K562 (cell line): ENCODE measurements at regions not wholly inside any gene's neighbourhood (a gene's known extent, or its start where the extent isn't known, plus 50 kb on each side); places are given as distances from the start of the nearest gene placed in this dataset.

Experiments used
- ATAC-seq: fragments of 200-7000 bp; cut with Tn5 transposase; 3 replicates; pipeline ENCODE4 v1.9.1; 2020; ENCODE audit warnings: moderate library complexity
- BruUV-seq: library from RNA; stranded (reverse); fragments of 400-500 nt; replicated peaks from 2 replicates; lab custom pipeline; 2021; lab: Mats Ljungman, UMichigan
- CTCF ChIA-PET: fragments of 300-600 bp; formaldehyde crosslinking; extraction: SDS; loops from one replicate; lab custom pipeline; 2021; ENCODE audit warnings: low intra/inter-chr PET ratio; lab: Yijun Ruan, JAX
- POLR2A ChIA-PET: fragments of 300-600, 350-650 bp; sonication (Branson Sonifier 250); formaldehyde crosslinking; extraction: SDS; loops from one replicate; lab custom pipeline; 2021; ENCODE audit warnings: antibody characterized with exemption, inconsistent platforms; lab: Yijun Ruan, JAX
- DNase-seq, 4 experiments: peaks; one replicate each; pipeline versions ENCODE4 v3.0.0 to v3.0.0-alpha.2; 2011 to 2018; ENCODE audit warnings: low spot score in 3 of 4, mixed read lengths in 3 of 4; ENCODE audit errors: extremely low read depth in 1 of 4
- FAIRE-seq: peaks from 2 replicates; lab custom pipeline; 2011; peaks lifted over from hg19 to GRCh38; lab: Jason Lieb, UNC
- H2AFZ ChIP-seq: 2 replicates; pipeline ENCODE4 v1.6.0; 2011; ENCODE audit warnings: low read depth, low read length, control low read depth, inconsistent platforms
- H3K27ac ChIP-seq: fragments of 200-600 bp; 3 replicates; pipeline ENCODE4 v1.8.0; 2011; ENCODE audit warnings: low read depth, mild to moderate bottlenecking, control low read depth, inconsistent platforms, low read length, moderate library complexity, mixed read lengths; ENCODE audit errors: extremely low read depth
- H3K27me3 ChIP-seq, 2 experiments: fragments of 300-600 bp in 1 of 2; 2 replicates in 1 of 2; 3 replicates in 1 of 2; pipeline versions ENCODE4 v1.6.0 to v1.8.0; 2011; ENCODE audit warnings: inconsistent platforms in 2 of 2, low read length in 2 of 2, mild to moderate bottlenecking in 1 of 2, mixed read lengths in 1 of 2, moderate library complexity in 1 of 2; ENCODE audit not compliant: control insufficient read depth in 2 of 2, insufficient read depth in 2 of 2
- H3K36me3 ChIP-seq: fragments of 300-600 bp; 3 replicates; pipeline ENCODE4 v1.8.0; 2011; ENCODE audit warnings: mild to moderate bottlenecking, low read length, inconsistent platforms; ENCODE audit not compliant: control insufficient read depth, insufficient read depth
- H3K4me1 ChIP-seq, 2 experiments: fragments of 200-600 bp in 1 of 2; replicated peaks in 1 of 2; 2 replicates in 1 of 2; 3 replicates in 1 of 2; pipeline versions ENCODE4 v1.5.1 to v1.8.0; 2011; ENCODE audit warnings: inconsistent platforms in 2 of 2, low read length in 2 of 2, mild to moderate bottlenecking in 1 of 2, mixed read lengths in 1 of 2, moderate library complexity in 1 of 2; ENCODE audit not compliant: control insufficient read depth in 2 of 2, insufficient read depth in 2 of 2
- H3K4me2 ChIP-seq: 2 replicates; pipeline ENCODE4 v1.6.1; 2011; ENCODE audit warnings: low read length, control low read depth, inconsistent platforms, mixed read lengths; ENCODE audit not compliant: insufficient read depth
- H3K4me3 ChIP-seq: fragments of 200-600 bp; sonication (generic), shearing (Covaris generic); 2 replicates; pipeline ENCODE4 v1.5.1; 2016; ENCODE audit warnings: control low read depth, inconsistent platforms
- H3K79me2 ChIP-seq: fragments of 200-600 bp; 3 replicates; pipeline ENCODE4 v1.8.0; 2011; ENCODE audit warnings: low read length, inconsistent platforms; ENCODE audit not compliant: control insufficient read depth, insufficient read depth
- H3K9ac ChIP-seq, 2 experiments: 2 replicates each; pipeline versions ENCODE4 v1.6.0 to v1.6.1; 2011; ENCODE audit warnings: low read depth in 2 of 2, low read length in 2 of 2, control low read depth in 1 of 2, inconsistent platforms in 1 of 2, mild to moderate bottlenecking in 1 of 2, mixed read lengths in 1 of 2; ENCODE audit not compliant: insufficient read depth in 1 of 2
- H3K9me1 ChIP-seq: one replicate; pipeline ENCODE4 v1.6.0; 2011; ENCODE audit warnings: inconsistent platforms, mild to moderate bottlenecking, low read length, moderate library complexity; ENCODE audit not compliant: control insufficient read depth, insufficient read depth
- H3K9me3 ChIP-seq: replicated peaks from 2 replicates; pipeline ENCODE4 v1.5.1; 2011; ENCODE audit warnings: low read depth, low read length, inconsistent platforms; ENCODE audit not compliant: control insufficient read depth, insufficient read depth
- H4K20me1 ChIP-seq: replicated peaks from 2 replicates; pipeline ENCODE4 v1.6.1; 2011; ENCODE audit warnings: low read length, inconsistent platforms, mixed read lengths; ENCODE audit not compliant: control insufficient read depth, insufficient read depth
- CBFA2T2 ChIP-seq: fragments of 450-650 bp; conservative IDR thresholded peaks from 2 replicates; pipeline ENCODE4 v1.6.1; 2017; ENCODE audit warnings: mild to moderate bottlenecking
- CGGBP1 ChIP-seq: fragments of 250-450 bp; sonication (Bioruptor Pico); IDR thresholded peaks from 2 replicates; pipeline ENCODE4 v1.9.0; 2021; ENCODE audit warnings: mild to moderate bottlenecking
- CHD1 ChIP-seq: fragments of 200-600 bp; sonication (generic); IDR thresholded peaks from one replicate; pipeline ENCODE4 v1.6.1; 2012; ENCODE audit warnings: mild to moderate bottlenecking, moderate library complexity, low read length, inconsistent platforms
- CSDE1 ChIP-seq, 2 experiments: fragments of 450-650 bp; IDR thresholded peaks; 2 replicates each; pipeline ENCODE4 v1.6.1; 2016; ENCODE audit warnings: mild to moderate bottlenecking in 1 of 2
- E2F3 ChIP-seq: fragments of 250-450 bp; sonication (Bioruptor Pico); IDR thresholded peaks from 2 replicates; pipeline ENCODE4 v1.4.0; 2020; ENCODE audit warnings: mild to moderate bottlenecking
- ETV5 ChIP-seq: sonication (generic); formaldehyde crosslinking; IDR thresholded peaks from 2 replicates; pipeline ENCODE4 v1.4.0; 2020; ENCODE audit warnings: low read depth, mild to moderate bottlenecking, missing genetic modification reagents
- HSF4 ChIP-seq: fragments of 250-450 bp; sonication (Bioruptor Pico); IDR thresholded peaks from 2 replicates; pipeline ENCODE4 v2.1.2; 2022; ENCODE audit warnings: mild to moderate bottlenecking, moderate library complexity, borderline replicate concordance
- LEF1 ChIP-seq: fragments of 450-650 bp; IDR thresholded peaks from 2 replicates; pipeline ENCODE4 v1.6.1; 2016; ENCODE audit warnings: mild to moderate bottlenecking
- MXI1 ChIP-seq: IDR thresholded peaks from 2 replicates; pipeline ENCODE4 v1.6.1; 2011; ENCODE audit warnings: low read depth, mild to moderate bottlenecking, improper control_type of control experiment, low read length
- POLR3G ChIP-seq: IDR thresholded peaks from 2 replicates; pipeline ENCODE4 v1.6.1; 2011; ENCODE audit not compliant: insufficient read length, insufficient replicate concordance; ENCODE audit errors: extremely low read depth
- PTTG1 ChIP-seq: fragments of 450-650 bp; IDR thresholded peaks from 2 replicates; pipeline ENCODE4 v1.6.1; 2016; ENCODE audit warnings: low read depth, mild to moderate bottlenecking, missing genetic modification characterization, missing compliant biosample characterization
- SAFB2 ChIP-seq: fragments of 200-400 bp; formaldehyde crosslinking; IDR thresholded peaks from 2 replicates; pipeline ENCODE4 v1.6.1; 2018; ENCODE audit warnings: borderline replicate concordance, low read length, low read depth, moderate library complexity; ENCODE audit not compliant: severe bottlenecking
- SREBF1 ChIP-seq: fragments of 150-350 bp; IDR thresholded peaks from 2 replicates; pipeline ENCODE4 v1.6.1; 2014; ENCODE audit warnings: antibody characterized with exemption, low read depth, low read length, borderline replicate concordance
- ZC3H11A ChIP-seq: IDR thresholded peaks from 2 replicates; pipeline ENCODE4 v1.6.1; 2012; ENCODE audit warnings: low read depth, low read length, improper control_type of control experiment
- ZNF347 ChIP-seq: fragments of 450-650 bp; formaldehyde crosslinking; IDR thresholded peaks from 2 replicates; pipeline ENCODE4 v1.4.0; 2020; ENCODE audit warnings: low read depth, mild to moderate bottlenecking, moderate library complexity
- ZNF384 ChIP-seq: IDR thresholded peaks from 2 replicates; pipeline ENCODE4 v1.6.1; 2012; ENCODE audit warnings: low read depth, low read length, improper control_type of control experiment
- WGBS: fragments of 100-300 bp; shearing (Covaris generic); methylation state at CpG from one replicate; pipeline ENCODE4 v1.1.6; 2016; ENCODE audit warnings: low coverage, mixed read lengths; ENCODE audit not compliant: insufficient coverage; ENCODE audit errors: missing lambda C conversion rate; 5-methylcytosine and 5-hydroxymethylcytosine counted together
- in situ Hi-C: fragments of 300-500 bp; cut with MboI; formaldehyde crosslinking; loops from 4 replicates; pipeline ENCODE4 v1.15.0; 2018; ENCODE audit warnings: inconsistent platforms, mixed read lengths
- intact Hi-C: fragments of 100-400 bp; cut with micrococcal nuclease; formaldehyde crosslinking; loops from 2 replicates; pipeline ENCODE4 v1.14.2; 2022
- TF ChIP-seq, protein P1 (sequence below): fragments of 450-650 bp; formaldehyde crosslinking; IDR thresholded peaks from 2 replicates; pipeline ENCODE4 v1.4.0; 2020; ENCODE audit warnings: mild to moderate bottlenecking, moderate library complexity
- TF ChIP-seq, protein P2 (sequence below): fragments of 250-450 bp; sonication (Bioruptor Pico); IDR thresholded peaks from 2 replicates; pipeline ENCODE4 v1.9.0; 2021; ENCODE audit warnings: mild to moderate bottlenecking, inconsistent platforms
- TF ChIP-seq, protein P3 (sequence below): fragments of 250-450 bp; sonication (Bioruptor Pico); IDR thresholded peaks from 2 replicates; pipeline ENCODE4 v1.6.1; 2021; ENCODE audit warnings: mild to moderate bottlenecking
- TF ChIP-seq, protein P4 (sequence below): sonication (generic); formaldehyde crosslinking; IDR thresholded peaks from 2 replicates; pipeline ENCODE4 v1.8.0; 2023; ENCODE audit warnings: mild to moderate bottlenecking, missing genetic modification reagents

GRCh38 chr2:204170411-204170810, 233.8 kb downstream of the ICOS start:
- WGBS: 0% methylated on average over 4 of the region's 4 CpGs
- no peaks in the 10 kb centered on the region for H3K4me1 ChIP-seq

More at GRCh38 chr2:204170411-204170810, 233.8 kb downstream of the ICOS start:
- Histone ChIP-seq H3K9me3 (no peaks in the 10 kb centered on the region), H3K4me3 (no peak overlapping the region), H3K9ac (no peak overlapping the region), H3K4me2 (no peak overlapping the region), H3K27ac (no peak overlapping the region), H2AFZ (no peak overlapping the region), H4K20me1 (no peaks in the 10 kb centered on the region), H3K9me1 (no peaks in the 10 kb centered on the region)
- DNase-seq: no peak
- no peak for FAIRE-seq
- intact Hi-C loops: no loop called here
- POLR2A ChIA-PET: no interaction called here
- no peak for ATAC-seq
- CTCF ChIA-PET: no interaction called here
- in situ Hi-C loops: no loop called here
- no peak for TF ChIP-seq PTTG1 (tag)
- no peak for TF ChIP-seq MXI1
- no peak for TF ChIP-seq ZNF384
- TF ChIP-seq LEF1: no peak
- no peak for TF ChIP-seq SAFB2
- TF ChIP-seq, protein P1, sequence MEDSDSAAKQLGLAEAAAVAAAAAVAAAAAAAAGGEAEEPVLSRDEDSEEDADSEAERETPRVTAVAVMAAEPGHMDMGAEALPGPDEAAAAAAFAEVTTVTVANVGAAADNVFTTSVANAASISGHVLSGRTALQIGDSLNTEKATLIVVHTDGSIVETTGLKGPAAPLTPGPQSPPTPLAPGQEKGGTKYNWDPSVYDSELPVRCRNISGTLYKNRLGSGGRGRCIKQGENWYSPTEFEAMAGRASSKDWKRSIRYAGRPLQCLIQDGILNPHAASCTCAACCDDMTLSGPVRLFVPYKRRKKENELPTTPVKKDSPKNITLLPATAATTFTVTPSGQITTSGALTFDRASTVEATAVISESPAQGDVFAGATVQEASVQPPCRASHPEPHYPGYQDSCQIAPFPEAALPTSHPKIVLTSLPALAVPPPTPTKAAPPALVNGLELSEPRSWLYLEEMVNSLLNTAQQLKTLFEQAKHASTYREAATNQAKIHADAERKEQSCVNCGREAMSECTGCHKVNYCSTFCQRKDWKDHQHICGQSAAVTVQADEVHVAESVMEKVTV (CRISPR knock-in tag): no peak
- no peak for TF ChIP-seq CSDE1 (IDR thresholded peaks at IDR 0.05)
- no peak for TF ChIP-seq CGGBP1 (CRISPR knock-in tag)
- TF ChIP-seq E2F3 (CRISPR knock-in tag): no peak
- TF ChIP-seq ZC3H11A: no peak
- TF ChIP-seq, protein P2, sequence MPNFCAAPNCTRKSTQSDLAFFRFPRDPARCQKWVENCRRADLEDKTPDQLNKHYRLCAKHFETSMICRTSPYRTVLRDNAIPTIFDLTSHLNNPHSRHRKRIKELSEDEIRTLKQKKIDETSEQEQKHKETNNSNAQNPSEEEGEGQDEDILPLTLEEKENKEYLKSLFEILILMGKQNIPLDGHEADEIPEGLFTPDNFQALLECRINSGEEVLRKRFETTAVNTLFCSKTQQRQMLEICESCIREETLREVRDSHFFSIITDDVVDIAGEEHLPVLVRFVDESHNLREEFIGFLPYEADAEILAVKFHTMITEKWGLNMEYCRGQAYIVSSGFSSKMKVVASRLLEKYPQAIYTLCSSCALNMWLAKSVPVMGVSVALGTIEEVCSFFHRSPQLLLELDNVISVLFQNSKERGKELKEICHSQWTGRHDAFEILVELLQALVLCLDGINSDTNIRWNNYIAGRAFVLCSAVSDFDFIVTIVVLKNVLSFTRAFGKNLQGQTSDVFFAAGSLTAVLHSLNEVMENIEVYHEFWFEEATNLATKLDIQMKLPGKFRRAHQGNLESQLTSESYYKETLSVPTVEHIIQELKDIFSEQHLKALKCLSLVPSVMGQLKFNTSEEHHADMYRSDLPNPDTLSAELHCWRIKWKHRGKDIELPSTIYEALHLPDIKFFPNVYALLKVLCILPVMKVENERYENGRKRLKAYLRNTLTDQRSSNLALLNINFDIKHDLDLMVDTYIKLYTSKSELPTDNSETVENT (CRISPR knock-in tag): no peak
- TF ChIP-seq CBFA2T2: no peak
- no peak for TF ChIP-seq HSF4 (CRISPR knock-in tag)
- no peak for TF ChIP-seq CHD1
- no peak for TF ChIP-seq ZNF347 (CRISPR knock-in tag)
- TF ChIP-seq POLR3G: no peak
- TF ChIP-seq, protein P3, sequence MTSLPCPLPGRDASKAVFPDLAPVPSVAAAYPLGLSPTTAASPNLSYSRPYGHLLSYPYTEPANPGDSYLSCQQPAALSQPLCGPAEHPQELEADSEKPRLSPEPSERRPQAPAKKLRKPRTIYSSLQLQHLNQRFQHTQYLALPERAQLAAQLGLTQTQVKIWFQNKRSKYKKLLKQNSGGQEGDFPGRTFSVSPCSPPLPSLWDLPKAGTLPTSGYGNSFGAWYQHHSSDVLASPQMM (CRISPR knock-in tag): no peak
- no peak for TF ChIP-seq SREBF1
- TF ChIP-seq, protein P4, sequence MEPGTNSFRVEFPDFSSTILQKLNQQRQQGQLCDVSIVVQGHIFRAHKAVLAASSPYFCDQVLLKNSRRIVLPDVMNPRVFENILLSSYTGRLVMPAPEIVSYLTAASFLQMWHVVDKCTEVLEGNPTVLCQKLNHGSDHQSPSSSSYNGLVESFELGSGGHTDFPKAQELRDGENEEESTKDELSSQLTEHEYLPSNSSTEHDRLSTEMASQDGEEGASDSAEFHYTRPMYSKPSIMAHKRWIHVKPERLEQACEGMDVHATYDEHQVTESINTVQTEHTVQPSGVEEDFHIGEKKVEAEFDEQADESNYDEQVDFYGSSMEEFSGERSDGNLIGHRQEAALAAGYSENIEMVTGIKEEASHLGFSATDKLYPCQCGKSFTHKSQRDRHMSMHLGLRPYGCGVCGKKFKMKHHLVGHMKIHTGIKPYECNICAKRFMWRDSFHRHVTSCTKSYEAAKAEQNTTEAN (CRISPR knock-in tag): no peak
- no peak for TF ChIP-seq ETV5 (CRISPR knock-in tag)
- TF ChIP-seq, all 486 proteins: peak for 0
- H3K27me3 ChIP-seq: peaks cover 0 to 7% of the 10 kb centered on the region in 2 experiments; a peak in 2 of 5 replicates
- no TSS peak for BruUV-seq
- no peaks in the 10 kb centered on the region for H3K36me3 ChIP-seq
- H3K79me2 ChIP-seq: no peaks in the 10 kb centered on the region
